Prostate gland (tissue), 2 donors: ENCODE measurements at regions not wholly inside any gene's neighbourhood (a gene's known extent, or its start where the extent isn't known, plus 50 kb on each side); places are given as distances from the start of the nearest gene placed in this dataset.

ENCODE experiments used
- CTCF ChIP-seq, 4 experiments: fragments of 200-600 bp in 2 of 4; fragments of 450-650 bp in 2 of 4; sonication (generic) in 2 of 4; IDR thresholded peaks; 1 replicate in 3 of 4; 2 replicates in 1 of 4; pipeline ENCODE4 v1.5.1; 2016 to 2019; ENCODE audit warnings: antibody characterized with exemption in 4 of 4, mild to moderate bottlenecking in 2 of 4, moderate library complexity in 2 of 4
- POLR2AphosphoS5 ChIP-seq: sonication (generic); formaldehyde crosslinking; IDR thresholded peaks from one replicate; pipeline ENCODE4 v1.6.1; 2017; ENCODE audit warnings: antibody characterized with exemption

- TF ChIP-seq CTCF (IDR thresholded peaks at IDR 0.05) (no peak), POLR2AphosphoS5 (no peak)
Measured at GRCh38 chr6:151723152-151723551, 84.3 kb upstream of the ESR1 start.
